ENCODE measurements at regions not wholly inside any gene's neighbourhood (a gene's known extent, or its start where the extent isn't known, plus 50 kb on each side); places are given as distances from the start of the nearest gene placed in this dataset.
"Not testable (repeated sequence)": the region's sequence is repeated elsewhere in the genome, so short reads cannot be mapped to it uniquely, and the experiment has no call there.

DNA sequence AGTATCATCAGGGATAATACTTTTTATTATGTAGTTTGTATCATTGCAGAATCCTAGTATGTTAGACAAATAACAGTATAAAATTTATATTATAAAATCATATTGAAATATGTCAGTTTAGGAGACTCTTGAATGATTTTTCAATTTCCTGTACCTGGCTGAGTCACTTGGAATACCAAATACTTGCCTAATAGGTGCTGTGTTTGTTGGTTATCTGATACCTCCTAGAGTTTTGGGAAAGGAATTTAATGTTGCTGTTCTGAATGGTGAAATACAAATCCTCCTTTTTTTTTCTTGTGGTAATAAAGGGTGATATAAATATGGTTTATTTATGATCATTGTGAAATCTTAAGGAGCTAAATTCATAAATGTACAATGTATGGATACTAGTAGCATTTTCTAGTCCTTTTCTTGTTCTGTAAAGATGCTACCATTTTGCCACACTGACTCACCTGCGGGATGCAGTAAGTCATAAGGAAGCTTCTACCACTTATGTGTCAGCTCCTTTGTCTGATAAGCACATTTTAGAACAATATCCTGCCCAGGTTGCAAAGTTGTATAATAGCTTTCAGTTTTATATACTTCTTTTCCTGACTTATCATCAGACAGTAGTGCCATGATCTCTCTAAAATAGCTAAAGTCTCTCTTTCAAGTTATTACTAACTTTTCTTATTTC lies 465.5 kb downstream of the XIRP2 start:
- H3K36me3 Mint-ChIP-seq = no peaks in the 10 kb centered on the region
- H3K27ac Mint-ChIP-seq = no peak overlapping the region
- no peaks in the 10 kb centered on the region for H3K4me1 Mint-ChIP-seq (ENCODE audit: low read depth)
- intact Hi-C loops (cut with micrococcal nuclease) = no loop called here
- DNase-seq = no peak
- ChIA-PET POLR2A (no interaction called here), CTCF (no interaction called here)
- H3K4me3 Mint-ChIP-seq = no peak overlapping the region
- no peaks in the 10 kb centered on the region for H3K27me3 Mint-ChIP-seq
- no peaks in the 10 kb centered on the region for H3K9me3 Mint-ChIP-seq

DNA sequence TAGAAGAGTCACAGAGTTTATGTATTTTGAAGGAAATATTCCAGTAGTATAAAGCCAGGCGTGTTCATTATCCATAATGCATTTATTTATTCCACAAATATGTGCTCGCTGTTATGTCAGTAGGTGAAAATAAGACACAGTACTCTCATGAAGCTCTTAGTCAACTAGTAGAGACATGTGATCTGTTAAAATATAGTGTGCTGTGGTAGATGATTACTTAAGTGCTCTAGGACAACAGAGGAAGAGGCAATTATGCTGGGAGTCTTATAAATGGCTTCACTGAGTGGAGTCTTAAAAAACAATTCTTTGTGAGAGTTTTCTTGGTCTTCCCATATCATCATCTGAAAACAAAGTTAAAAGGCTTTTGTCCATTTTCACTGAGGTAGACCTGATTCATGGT lies 457.3 kb downstream of the XIRP2 start:
- ChIA-PET POLR2A (interaction anchor here (0.6 kb wide), 1 partner anchor 72 kb away, joined by 3 read pairs; no protein-coding TSS in a partner anchor), CTCF (no interaction called here)
- intact Hi-C loops (cut with micrococcal nuclease) = no loop called here
- H3K9me3 Mint-ChIP-seq = no peaks in the 10 kb centered on the region
- H3K27me3 Mint-ChIP-seq = peaks cover 1% of the 10 kb centered on the region
- H3K4me3 Mint-ChIP-seq = no peak overlapping the region
- H3K36me3 Mint-ChIP-seq = no peaks in the 10 kb centered on the region
- no peak for DNase-seq
- H3K27ac Mint-ChIP-seq = no peak overlapping the region
- H3K4me1 Mint-ChIP-seq (ENCODE audit: low read depth) = no peaks in the 10 kb centered on the region

- peaks cover 1% of the 10 kb centered on the region for H3K27me3 Mint-ChIP-seq
- no peak for DNase-seq
Measured at GRCh38 chr2:167342769-167343168, 454.5 kb downstream of the XIRP2 start.

GRCh38 chr2:167340322-167340721 lies 452.0 kb downstream of the XIRP2 start:
- POLR2A ChIA-PET = no interaction called here

More at GRCh38 chr2:167342769-167343168, 454.5 kb downstream of the XIRP2 start:
- intact Hi-C loops (cut with micrococcal nuclease) = no loop called here
- CTCF ChIA-PET = no interaction called here
- POLR2A ChIA-PET = no interaction called here
- Mint-ChIP-seq H3K4me1 (ENCODE audit: low read depth) (no peaks in the 10 kb centered on the region), H3K4me3 (no peak overlapping the region), H3K36me3 (no peaks in the 10 kb centered on the region), H3K27ac (no peak overlapping the region), H3K9me3 (no peaks in the 10 kb centered on the region)

DNA sequence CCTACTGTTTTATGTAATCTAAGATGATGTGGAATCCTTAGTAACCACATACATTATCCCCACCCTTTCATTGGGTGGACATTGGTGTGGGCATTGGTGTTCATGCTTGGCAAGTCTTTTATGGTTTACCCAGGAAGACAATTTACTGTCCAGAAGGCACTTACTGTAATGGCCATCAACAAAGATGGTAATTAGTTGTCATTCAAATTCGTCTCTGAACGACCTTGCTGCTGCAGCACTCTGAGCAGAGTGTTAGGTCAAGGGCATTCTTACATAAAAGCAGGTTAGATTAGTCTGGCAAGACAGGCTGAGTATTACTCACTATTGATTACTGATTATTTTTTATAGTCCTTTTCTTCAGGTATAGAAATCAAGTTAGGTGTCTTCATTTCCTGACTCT lies 447.9 kb downstream of the XIRP2 start:
- Mint-ChIP-seq H3K36me3 (no peaks in the 10 kb centered on the region), H3K9me3 (no peaks in the 10 kb centered on the region), H3K4me3 (no peak overlapping the region), H3K27ac (no peak overlapping the region), H3K27me3 (no peaks in the 10 kb centered on the region), H3K4me1 (ENCODE audit: low read depth) (no peaks in the 10 kb centered on the region)
- intact Hi-C loops (cut with micrococcal nuclease) = no loop called here
- ChIA-PET POLR2A (no interaction called here), CTCF (no interaction called here)
- DNase-seq = no peak

More at GRCh38 chr2:167340322-167340721, 452.0 kb downstream of the XIRP2 start:
- H3K27me3 Mint-ChIP-seq = peaks cover 1% of the 10 kb centered on the region
- no peak for DNase-seq
- H3K4me3 Mint-ChIP-seq = no peak overlapping the region
- H3K9me3 Mint-ChIP-seq = no peaks in the 10 kb centered on the region
- CTCF ChIA-PET = no interaction called here
- H3K4me1 Mint-ChIP-seq (ENCODE audit: low read depth) = no peaks in the 10 kb centered on the region
- no peak overlapping the region for H3K27ac Mint-ChIP-seq
- H3K36me3 Mint-ChIP-seq = no peaks in the 10 kb centered on the region
- intact Hi-C loops (cut with micrococcal nuclease) = no loop called here

DNA sequence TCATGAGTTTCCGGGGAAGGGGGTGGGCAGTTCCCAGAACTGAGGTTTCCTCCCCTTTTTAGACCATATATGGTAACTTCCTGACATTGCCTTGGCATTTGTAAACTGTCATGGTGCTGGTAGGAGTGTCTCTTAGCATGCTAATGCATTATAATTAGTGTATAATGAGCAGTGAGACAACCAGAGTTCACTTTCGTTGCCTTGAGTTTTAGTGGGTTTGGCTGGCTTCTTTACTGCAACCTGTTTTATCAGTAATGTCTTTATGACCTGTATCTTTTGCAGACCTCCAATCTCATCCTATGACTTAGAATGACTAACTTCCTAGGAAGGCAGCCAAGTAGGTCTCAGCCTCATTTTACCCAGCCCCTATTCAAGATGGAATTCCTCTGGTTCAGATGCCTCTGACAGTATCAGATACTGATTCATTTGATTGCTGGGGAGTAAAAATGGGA lies 447.3 kb downstream of the XIRP2 start:
- no peak overlapping the region for H3K4me3 Mint-ChIP-seq
- H3K4me1 Mint-ChIP-seq (ENCODE audit: low read depth) = no peaks in the 10 kb centered on the region
- no peaks in the 10 kb centered on the region for H3K27me3 Mint-ChIP-seq
- CTCF ChIA-PET = no interaction called here
- no peaks in the 10 kb centered on the region for H3K36me3 Mint-ChIP-seq
- no peak for DNase-seq
- POLR2A ChIA-PET = no interaction called here
- intact Hi-C loops (cut with micrococcal nuclease) = no loop called here
- H3K9me3 Mint-ChIP-seq = no peaks in the 10 kb centered on the region
- no peak overlapping the region for H3K27ac Mint-ChIP-seq

DNA sequence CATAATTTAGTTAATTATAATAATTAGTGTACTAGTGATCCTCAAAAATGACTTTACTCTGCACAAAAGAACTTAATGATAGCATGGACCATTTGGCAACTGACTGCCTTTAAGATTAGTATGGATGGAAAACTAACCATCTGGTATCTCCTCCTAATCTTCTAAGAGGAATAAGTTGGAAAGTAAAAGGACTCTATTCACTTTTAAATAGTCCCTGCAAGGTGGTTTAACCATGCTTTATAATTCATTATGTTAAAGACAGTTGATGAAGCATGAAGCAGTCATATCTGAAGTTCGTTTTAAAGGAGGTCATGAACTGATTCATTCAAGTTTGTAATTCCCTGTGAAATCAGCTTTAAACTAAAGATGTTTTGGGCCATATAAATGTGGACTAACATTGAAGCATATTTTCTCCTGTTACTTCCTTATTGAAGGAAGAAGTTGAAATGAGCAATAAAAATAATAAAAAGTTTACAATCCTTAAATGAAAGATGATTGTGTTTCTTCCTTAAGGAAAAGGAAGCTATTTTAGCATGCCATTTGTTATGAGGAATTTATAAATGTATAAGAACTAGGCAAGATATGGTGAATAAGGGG lies 446.0 kb downstream of the XIRP2 start:
- H3K27me3 Mint-ChIP-seq = no peaks in the 10 kb centered on the region

DNA sequence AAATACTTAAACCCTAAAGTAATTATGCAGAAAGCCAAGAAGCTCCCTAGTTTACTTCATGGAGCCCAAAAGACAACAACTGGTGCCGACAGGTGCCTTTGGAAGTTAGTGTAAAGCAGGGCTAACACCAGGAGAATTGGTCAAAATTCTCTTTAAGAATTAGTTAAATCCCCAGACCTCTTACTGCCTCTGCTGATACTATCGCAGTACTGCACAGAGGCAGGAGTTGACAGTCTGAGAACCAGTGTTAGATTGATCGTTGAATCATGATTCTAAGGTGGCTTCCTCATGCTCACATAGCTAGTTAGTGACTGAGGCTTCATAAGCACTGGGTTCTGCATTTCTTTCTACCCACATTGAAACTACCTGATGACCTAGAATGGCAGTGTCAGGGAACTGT lies 445.0 kb downstream of the XIRP2 start:
- Mint-ChIP-seq H3K4me3 (no peak overlapping the region), H3K27ac (no peak overlapping the region), H3K4me1 (ENCODE audit: low read depth) (no peaks in the 10 kb centered on the region), H3K36me3 (no peaks in the 10 kb centered on the region), H3K9me3 (no peaks in the 10 kb centered on the region), H3K27me3 (no peaks in the 10 kb centered on the region)
- DNase-seq = no peak
- ChIA-PET POLR2A (no interaction called here), CTCF (no interaction called here)
- intact Hi-C loops (cut with micrococcal nuclease) = no loop called here

More for the DNA sequence above, 446.0 kb downstream of the XIRP2 start:
- ChIA-PET POLR2A (no interaction called here), CTCF (interaction anchor here (1.2 kb wide), 1 partner anchor 785 kb away, joined by 3 read pairs; no protein-coding TSS in a partner anchor)
- Mint-ChIP-seq H3K27ac (no peak overlapping the region), H3K36me3 (no peaks in the 10 kb centered on the region), H3K9me3 (no peaks in the 10 kb centered on the region), H3K4me3 (no peak overlapping the region), H3K4me1 (ENCODE audit: low read depth) (no peaks in the 10 kb centered on the region)
- DNase-seq = no peak
- intact Hi-C loops (cut with micrococcal nuclease) = no loop called here

- no peaks in the 10 kb centered on the region for H3K36me3 Mint-ChIP-seq
- intact Hi-C loops (cut with micrococcal nuclease) = no loop called here
- no peaks in the 10 kb centered on the region for H3K4me1 Mint-ChIP-seq (ENCODE audit: low read depth)
- DNase-seq = no peak
- ChIA-PET POLR2A (no interaction called here), CTCF (no interaction called here)
- no peaks in the 10 kb centered on the region for H3K27me3 Mint-ChIP-seq
- H3K27ac Mint-ChIP-seq = no peak overlapping the region
- no peak overlapping the region for H3K4me3 Mint-ChIP-seq
- H3K9me3 Mint-ChIP-seq = no peaks in the 10 kb centered on the region
Measured at GRCh38 chr2:167332358-167332757, 444.1 kb downstream of the XIRP2 start.

DNA sequence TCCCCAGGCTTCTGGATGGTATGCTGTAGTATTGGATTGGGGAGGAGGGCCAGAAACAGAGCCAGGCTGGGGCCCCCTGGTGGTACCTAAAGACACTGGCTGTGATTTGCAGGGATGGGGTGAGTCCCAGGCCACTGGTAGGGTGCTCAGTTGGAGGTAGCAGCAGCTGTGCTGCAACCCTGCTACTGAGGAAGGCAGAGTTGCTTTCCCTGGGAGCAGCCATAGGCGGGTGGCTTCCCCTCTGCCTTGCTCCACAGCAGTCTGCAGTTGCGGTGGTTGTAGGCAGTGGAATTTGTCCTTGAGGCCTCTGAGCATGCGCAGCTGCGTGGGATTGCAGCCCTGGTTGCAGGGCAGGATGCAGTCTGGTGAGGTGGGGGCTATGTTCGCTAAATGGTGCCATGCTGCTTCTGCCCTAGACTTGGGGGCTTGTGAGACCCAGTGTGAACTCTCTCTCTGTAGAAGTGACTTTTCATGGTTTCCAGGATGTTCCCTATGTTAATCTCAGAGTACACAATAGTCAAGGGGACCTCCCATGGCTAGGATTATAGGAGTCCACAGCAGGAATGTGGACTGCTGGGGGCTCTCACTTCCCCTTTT lies 443.5 kb downstream of the XIRP2 start:
- Mint-ChIP-seq H3K9me3 (no peaks in the 10 kb centered on the region), H3K27me3 (no peaks in the 10 kb centered on the region), H3K36me3 (no peaks in the 10 kb centered on the region), H3K4me3 (no peak overlapping the region), H3K27ac (no peak overlapping the region), H3K4me1 (ENCODE audit: low read depth) (no peaks in the 10 kb centered on the region)
- CTCF ChIA-PET = no interaction called here
- no peak for DNase-seq
- POLR2A ChIA-PET = no interaction called here
- intact Hi-C loops (cut with micrococcal nuclease) = no loop called here

GRCh38 chr2:167328808-167329207 lies 440.5 kb downstream of the XIRP2 start:
- CTCF ChIA-PET; intact Hi-C loops (cut with micrococcal nuclease); POLR2A ChIA-PET: not testable (repeated sequence)

DNA sequence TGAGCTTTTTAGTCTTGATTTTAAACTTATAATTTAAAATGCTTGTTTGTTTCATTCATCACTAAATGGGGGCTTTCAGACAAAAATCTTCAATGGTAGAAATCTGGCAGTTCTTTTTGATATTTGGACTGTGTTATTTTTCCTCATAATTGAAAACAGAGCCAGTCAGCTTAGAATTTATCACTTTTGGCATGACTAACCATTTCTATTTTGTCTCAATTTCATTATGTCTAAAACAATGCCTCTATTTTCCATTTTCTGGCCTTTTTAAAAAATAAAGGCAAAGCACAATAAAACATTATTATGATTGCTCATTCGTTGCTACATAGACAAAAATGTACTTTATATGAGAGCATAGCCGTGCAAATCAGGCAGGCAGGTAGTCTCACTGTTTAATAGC lies 434.5 kb downstream of the XIRP2 start:
- Mint-ChIP-seq H3K9me3 (no peaks in the 10 kb centered on the region), H3K27ac (no peak overlapping the region), H3K36me3 (no peaks in the 10 kb centered on the region), H3K27me3 (no peaks in the 10 kb centered on the region), H3K4me1 (ENCODE audit: low read depth) (no peaks in the 10 kb centered on the region), H3K4me3 (no peak overlapping the region)
- no peak for DNase-seq
- ChIA-PET POLR2A (no interaction called here), CTCF (no interaction called here)
- intact Hi-C loops (cut with micrococcal nuclease) = no loop called here

More at GRCh38 chr2:167328808-167329207, 440.5 kb downstream of the XIRP2 start:
- H3K4me3 Mint-ChIP-seq; DNase-seq; H3K27ac Mint-ChIP-seq; H3K36me3 Mint-ChIP-seq; H3K4me1 Mint-ChIP-seq (ENCODE audit: low read depth); H3K9me3 Mint-ChIP-seq; H3K27me3 Mint-ChIP-seq: not testable (repeated sequence)

DNA sequence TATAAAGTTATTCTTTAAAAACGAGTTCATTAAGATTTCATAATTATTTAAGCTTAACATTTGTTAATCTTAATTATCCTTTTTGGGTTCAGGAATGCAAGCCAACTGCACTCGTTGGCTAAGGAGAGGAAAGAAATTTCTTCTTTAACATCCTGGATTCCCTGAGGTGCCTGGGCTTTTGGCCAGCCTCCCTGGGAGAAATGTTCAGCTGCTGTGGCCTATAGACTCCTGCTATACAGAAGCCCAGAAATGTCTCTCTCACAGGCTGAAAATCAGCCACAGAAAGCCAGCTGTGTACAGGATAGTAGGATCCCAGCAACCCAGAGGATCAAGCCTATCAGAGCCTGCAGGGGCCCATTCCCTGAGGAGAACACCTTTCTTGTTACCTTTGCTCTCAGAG lies 430.3 kb downstream of the XIRP2 start:
- ChIA-PET POLR2A (no interaction called here), CTCF (no interaction called here)
- H3K36me3 Mint-ChIP-seq = no peaks in the 10 kb centered on the region
- H3K9me3 Mint-ChIP-seq = no peaks in the 10 kb centered on the region
- H3K4me3 Mint-ChIP-seq = no peak overlapping the region
- H3K27ac Mint-ChIP-seq = no peak overlapping the region
- peaks cover 2% of the 10 kb centered on the region for H3K27me3 Mint-ChIP-seq
- intact Hi-C loops (cut with micrococcal nuclease) = no loop called here
- no peak for DNase-seq
- H3K4me1 Mint-ChIP-seq (ENCODE audit: low read depth) = no peaks in the 10 kb centered on the region

All from activated CD4-positive, alpha-beta memory T cell treated with anti-CD3 and anti-CD28 coated beads for 36 hours (primary cell).